ENCODE measurements at regions not wholly inside any gene's neighbourhood (a gene's known extent, or its start where the extent isn't known, plus 50 kb on each side); places are given as distances from the start of the nearest gene placed in this dataset.

- WGBS, 2 donors (ENCODE audit: low coverage in 1 of 2): 59 to 72% methylated on average over 7 of the region's 7 CpGs
- H3K27ac ChIP-seq: no peak overlapping the region
- H3K4me1 ChIP-seq: no peaks in the 10 kb centered on the region
- peaks cover 0 to 23% (median 0%) of the 10 kb centered on the region in 3 donors for H3K9me3 ChIP-seq
- H3K27me3 ChIP-seq: no peaks in the 10 kb centered on the region
- H3K4me3 ChIP-seq: no peak overlapping the region
- no peaks in the 10 kb centered on the region for H3K36me3 ChIP-seq
- ATAC-seq: no peak
- TF ChIP-seq EP300 (IDR thresholded peaks at IDR 0.05) (no peak), CTCF (IDR thresholded peaks at IDR 0.05) (no peak), POLR2AphosphoS5 (IDR thresholded peaks at IDR 0.05) (no peak), POLR2A (IDR thresholded peaks at IDR 0.05) (no peak)
Observed at GRCh38 chr6:2517855-2518473, 232.8 kb downstream of the MYLK4 start.

GRCh38 chr6:2517401-2517800 is 233.3 kb downstream of the MYLK4 start:
- no peak for TF ChIP-seq CTCF (IDR thresholded peaks at IDR 0.05)
- TF ChIP-seq POLR2AphosphoS5 (IDR thresholded peaks at IDR 0.05): no peak
- TF ChIP-seq EP300 (IDR thresholded peaks at IDR 0.05): no peak
- no peak for TF ChIP-seq POLR2A (IDR thresholded peaks at IDR 0.05)
- H3K9me3 ChIP-seq: peaks cover 0 to 23% (median 0%) of the 10 kb centered on the region in 3 donors
- WGBS, 2 donors (ENCODE audit: low coverage in 1 of 2): 82 to 95% methylated on average over 2 to 3 of the region's 3 CpGs
- H3K4me1 ChIP-seq: no peaks in the 10 kb centered on the region
- ATAC-seq: no peak
- H3K36me3 ChIP-seq: no peaks in the 10 kb centered on the region
- no peaks in the 10 kb centered on the region for H3K27me3 ChIP-seq
- no peak overlapping the region for H3K4me3 ChIP-seq
- no peak overlapping the region for H3K27ac ChIP-seq

GRCh38 chr6:2516059-2516458 is 234.7 kb downstream of the MYLK4 start:
- H3K9me3 ChIP-seq: peaks cover 0 to 21% (median 0%) of the 10 kb centered on the region in 3 donors
- no peaks in the 10 kb centered on the region for H3K27me3 ChIP-seq
- H3K27ac ChIP-seq: no peak overlapping the region
- 90 to 97% methylated on average over 6 of the region's 6 CpGs for WGBS, 2 donors (ENCODE audit: low coverage in 1 of 2)
- no peak overlapping the region for H3K4me3 ChIP-seq
- H3K4me1 ChIP-seq: no peaks in the 10 kb centered on the region
- H3K36me3 ChIP-seq: no peaks in the 10 kb centered on the region
- ATAC-seq: no peak
- TF ChIP-seq POLR2AphosphoS5 (IDR thresholded peaks at IDR 0.05) (no peak), POLR2A (IDR thresholded peaks at IDR 0.05) (no peak), CTCF (IDR thresholded peaks at IDR 0.05) (no peak), EP300 (IDR thresholded peaks at IDR 0.05) (no peak)

- ATAC-seq: no peak
- H3K36me3 ChIP-seq: no peaks in the 10 kb centered on the region
- WGBS, 2 donors (ENCODE audit: low coverage in 1 of 2): 64 to 90% methylated on average over 4 to 11 of the region's 15 CpGs
- no peak for TF ChIP-seq POLR2A (IDR thresholded peaks at IDR 0.05)
- no peak for TF ChIP-seq POLR2AphosphoS5 (IDR thresholded peaks at IDR 0.05)
- no peak for TF ChIP-seq CTCF (IDR thresholded peaks at IDR 0.05)
- no peak for TF ChIP-seq EP300 (IDR thresholded peaks at IDR 0.05)
- no peak overlapping the region for H3K4me3 ChIP-seq
- no peak overlapping the region for H3K27ac ChIP-seq
- H3K27me3 ChIP-seq: peaks cover 6% of the 10 kb centered on the region
- peaks cover 0 to 11% (median 0%) of the 10 kb centered on the region in 3 donors for H3K9me3 ChIP-seq
- H3K4me1 ChIP-seq: no peaks in the 10 kb centered on the region
Observed at GRCh38 chr6:2514965-2515543, 235.7 kb downstream of the MYLK4 start.

GRCh38 chr6:2512802-2513201 is 237.9 kb downstream of the MYLK4 start:
- Histone ChIP-seq H3K4me1 (peaks cover 0 to 8% (median 0%) of the 10 kb centered on the region in 3 donors), H3K27me3 (peaks cover 27% of the 10 kb centered on the region), H3K36me3 (no peaks in the 10 kb centered on the region), H3K27ac (no peak overlapping the region), H3K4me3 (no peak overlapping the region), H3K9me3 (no peaks in the 10 kb centered on the region)
- 80 to 82% methylated on average over 5 of the region's 5 CpGs for WGBS, 2 donors (ENCODE audit: low coverage in 1 of 2)
- no peak for ATAC-seq
- TF ChIP-seq POLR2AphosphoS5 (IDR thresholded peaks at IDR 0.05): no peak
- TF ChIP-seq CTCF (IDR thresholded peaks at IDR 0.05): no peak
- no peak for TF ChIP-seq EP300 (IDR thresholded peaks at IDR 0.05)
- no peak for TF ChIP-seq POLR2A (IDR thresholded peaks at IDR 0.05)

Data from gastroesophageal sphincter (tissue), 4 donors.